ENCODE measurements at regions not wholly inside any gene's neighbourhood (a gene's known extent, or its start where the extent isn't known, plus 50 kb on each side); places are given as distances from the start of the nearest gene placed in this dataset.

GRCh38 chr17:77585142-77585860, 373.2 kb upstream of the TNRC6C start:
- no peak for DNase-seq

GRCh38 chr17:77590951-77591735, 367.4 kb upstream of the TNRC6C start:
- no peak for DNase-seq

GRCh38 chr17:77592106-77592865, 366.2 kb upstream of the TNRC6C start:
- no peak for DNase-seq

GRCh38 chr17:77593081-77593480, 365.4 kb upstream of the TNRC6C start:
- no peak for DNase-seq

- peak in 1 of 5 donors; percentile 34 for DNase-seq
Observed at GRCh38 chr17:77594416-77595209, 363.9 kb upstream of the TNRC6C start.

- no peak for DNase-seq
Observed at GRCh38 chr17:77596491-77597417, 361.7 kb upstream of the TNRC6C start.

- DNase-seq, result no peak
Observed at GRCh38 chr17:77597418-77598240, 360.9 kb upstream of the TNRC6C start.

GRCh38 chr17:77598241-77598620, 360.3 kb upstream of the TNRC6C start:
- DNase-seq, result no peak

- no peak for DNase-seq
Observed at GRCh38 chr17:77599699-77600098, 358.8 kb upstream of the TNRC6C start.

GRCh38 chr17:77600346-77600745, 358.2 kb upstream of the TNRC6C start:
- DNase-seq, result no peak

- DNase-seq, result no peak
Observed at GRCh38 chr17:77601054-77601979, 357.2 kb upstream of the TNRC6C start.

- DNase-seq, result no peak
Observed at GRCh38 chr17:77602062-77602746, 356.3 kb upstream of the TNRC6C start.

- no peak for DNase-seq
Observed at GRCh38 chr17:77602883-77603640, 355.4 kb upstream of the TNRC6C start.

GRCh38 chr17:77604301-77604972, 354.1 kb upstream of the TNRC6C start:
- no peak for DNase-seq

GRCh38 chr17:77604973-77605313, 353.6 kb upstream of the TNRC6C start:
- DNase-seq, result no peak

- no peak for DNase-seq
Observed at GRCh38 chr17:77606146-77606864, 352.2 kb upstream of the TNRC6C start.

- no peak for DNase-seq
Observed at GRCh38 chr17:77606865-77607210, 351.7 kb upstream of the TNRC6C start.
